IMR-90 (cell line): ENCODE measurements at regions not wholly inside any gene's neighbourhood (a gene's known extent, or its start where the extent isn't known, plus 50 kb on each side); places are given as distances from the start of the nearest gene placed in this dataset.

Experiments used
- ATAC-seq: fragments of 200-7000 bp; cut with Tn5 transposase; 2 replicates; pipeline ENCODE4 v1.9.1; 2020; ENCODE audit warnings: low read depth, mild to moderate bottlenecking, moderate library complexity
- BruUV-seq: library from RNA; stranded (reverse); fragments of 400-500 nt; replicated peaks from 2 replicates; lab custom pipeline; 2021; lab: Mats Ljungman, UMichigan
- CTCF ChIA-PET: fragments of 300-600 bp; formaldehyde crosslinking; extraction: SDS; loops from one replicate; lab custom pipeline; 2021; ENCODE audit warnings: antibody characterized with exemption; lab: Yijun Ruan, JAX
- POLR2A ChIA-PET: fragments of 300-600 bp; sonication (Branson Sonifier 250); formaldehyde crosslinking; loops from one replicate; lab custom pipeline; 2022; ENCODE audit warnings: antibody characterized with exemption; ENCODE audit not compliant: unreplicated experiment; lab: Charles Lee
- DNase-seq: peaks from one replicate; pipeline ENCODE4 v3.0.0; 2013
- H2AFZ ChIP-seq: replicated peaks from 2 replicates; pipeline ENCODE3; 2013; ENCODE audit warnings: low read length, mild to moderate bottlenecking; ENCODE audit not compliant: poor library complexity
- H2AK5ac ChIP-seq: 2 replicates; pipeline ENCODE4 v1.6.1; 2013; ENCODE audit warnings: low read depth, low read length, inconsistent platforms
- H2AK9ac ChIP-seq: replicated peaks from 2 replicates; pipeline ENCODE3; 2013; ENCODE audit warnings: mild to moderate bottlenecking, low read depth, low read length, moderate library complexity; ENCODE audit not compliant: poor library complexity
- H2BK120ac ChIP-seq: 2 replicates; pipeline ENCODE4 v1.6.1; 2013; ENCODE audit warnings: low read depth, low read length, inconsistent platforms
- H2BK15ac ChIP-seq: 3 replicates; pipeline ENCODE4 v1.6.1; 2013; ENCODE audit warnings: low read depth, low read length, inconsistent platforms
- H2BK20ac ChIP-seq: 2 replicates; pipeline ENCODE4 v1.6.1; 2013; ENCODE audit warnings: low read depth, mild to moderate bottlenecking, inconsistent platforms, low read length, moderate library complexity
- H2BK5ac ChIP-seq: 2 replicates; pipeline ENCODE4 v1.6.1; 2013; ENCODE audit warnings: mild to moderate bottlenecking, low read depth, low read length, inconsistent platforms; ENCODE audit not compliant: poor library complexity, severe bottlenecking
- H3K14ac ChIP-seq: replicated peaks from 2 replicates; pipeline ENCODE4 v1.6.1; 2013; ENCODE audit warnings: low read depth, low read length, inconsistent platforms
- H3K18ac ChIP-seq: 2 replicates; pipeline ENCODE4 v1.6.1; 2013; ENCODE audit warnings: low read depth, low read length, control low read depth
- H3K23ac ChIP-seq: 2 replicates; pipeline ENCODE4 v1.6.1; 2013; ENCODE audit warnings: low read depth, low read length, inconsistent platforms
- H3K27ac ChIP-seq: 2 replicates; pipeline ENCODE4 v1.5.1; 2013; ENCODE audit warnings: mild to moderate bottlenecking, control low read depth, low read length; ENCODE audit not compliant: insufficient read depth
- H3K27me3 ChIP-seq: 2 replicates; pipeline ENCODE4 v1.6.1; 2013; ENCODE audit warnings: low read length; ENCODE audit not compliant: control insufficient read depth, insufficient read depth
- H3K36me3 ChIP-seq: 2 replicates; pipeline ENCODE4 v1.6.1; 2013; ENCODE audit warnings: low read length, mixed read lengths; ENCODE audit not compliant: control insufficient read depth, insufficient read depth
- H3K4ac ChIP-seq: 2 replicates; pipeline ENCODE4 v1.6.1; 2013; ENCODE audit warnings: low read depth, low read length, inconsistent platforms
- H3K4me1 ChIP-seq: 2 replicates; pipeline ENCODE4 v1.6.1; 2013; ENCODE audit warnings: low read length, mixed read lengths; ENCODE audit not compliant: control insufficient read depth, insufficient read depth
- H3K4me2 ChIP-seq: 2 replicates; pipeline ENCODE4 v1.6.1; 2013; ENCODE audit warnings: low read depth, mild to moderate bottlenecking, control low read depth, low read length, moderate library complexity
- H3K4me3 ChIP-seq: 2 replicates; pipeline ENCODE4 v1.5.1; 2013; ENCODE audit warnings: low read depth, mild to moderate bottlenecking, control low read depth, low read length, moderate library complexity; ENCODE audit not compliant: insufficient read depth
- H3K56ac ChIP-seq: 2 replicates; pipeline ENCODE4 v1.6.1; 2013; ENCODE audit warnings: low read length, inconsistent platforms; ENCODE audit not compliant: insufficient read depth; ENCODE audit errors: extremely low read depth
- H3K79me1 ChIP-seq, 2 experiments: 2 replicates each; pipeline ENCODE4 v1.6.1; 2013; ENCODE audit warnings: low read length in 2 of 2, inconsistent platforms in 1 of 2, low read depth in 1 of 2
- H3K9ac ChIP-seq: 2 replicates; pipeline ENCODE4 v1.6.1; 2013; ENCODE audit warnings: low read depth, low read length, control low read depth
- H3K9me1 ChIP-seq: 2 replicates; pipeline ENCODE4 v1.6.1; 2013; ENCODE audit warnings: low read length, inconsistent platforms; ENCODE audit not compliant: insufficient read depth
- H3K9me3 ChIP-seq: 2 replicates; pipeline ENCODE4 v1.6.1; 2013; ENCODE audit warnings: low read length; ENCODE audit not compliant: control insufficient read depth, insufficient read depth
- H4K20me1 ChIP-seq: 2 replicates; pipeline ENCODE4 v1.6.1; 2013; ENCODE audit warnings: low read length, inconsistent platforms; ENCODE audit not compliant: insufficient read depth
- H4K5ac ChIP-seq: 2 replicates; pipeline ENCODE4 v1.6.1; 2013; ENCODE audit warnings: mild to moderate bottlenecking, low read depth, low read length, control low read depth
- H4K8ac ChIP-seq, 2 experiments: 2 replicates each; pipeline ENCODE4 v1.6.1; 2013; ENCODE audit warnings: low read depth in 2 of 2, low read length in 2 of 2, control low read depth in 1 of 2, inconsistent platforms in 1 of 2
- H4K91ac ChIP-seq: 2 replicates; pipeline ENCODE4 v1.6.1; 2013; ENCODE audit warnings: low read depth, low read length, inconsistent platforms; ENCODE audit not compliant: insufficient read depth
- BHLHE40 ChIP-seq: fragments of 150-350 bp; IDR thresholded peaks from 2 replicates; pipeline ENCODE4 v1.6.1; 2016; ENCODE audit warnings: mild to moderate bottlenecking, low read depth, low read length
- CHD1 ChIP-seq: IDR thresholded peaks from 2 replicates; pipeline ENCODE4 v1.6.1; 2012; ENCODE audit warnings: low read depth, low read length, improper control_type of control experiment
- FOS ChIP-seq: fragments of 150-350 bp; IDR thresholded peaks from 2 replicates; pipeline ENCODE4 v1.6.1; 2016; ENCODE audit warnings: low read depth, low read length
- MAFK ChIP-seq: IDR thresholded peaks from 2 replicates; pipeline ENCODE4 v1.6.1; 2012; ENCODE audit warnings: low read depth, low read length, improper control_type of control experiment
- MAZ ChIP-seq: IDR thresholded peaks from 2 replicates; pipeline ENCODE4 v1.6.1; 2012; ENCODE audit warnings: low read depth, mild to moderate bottlenecking, low read length, improper control_type of control experiment, moderate library complexity, borderline replicate concordance
- NFE2L2 ChIP-seq: fragments of 150-350 bp; IDR thresholded peaks from 2 replicates; pipeline ENCODE4 v1.6.1; 2016; ENCODE audit warnings: low read depth, mild to moderate bottlenecking, low read length
- POLR2A ChIP-seq: IDR thresholded peaks from 2 replicates; pipeline ENCODE4 v1.6.1; 2012; ENCODE audit warnings: mild to moderate bottlenecking, low read depth, low read length
- RAD21 ChIP-seq: IDR thresholded peaks from 2 replicates; pipeline ENCODE4 v1.6.1; 2012; ENCODE audit warnings: low read length, improper control_type of control experiment
- RCOR1 ChIP-seq: IDR thresholded peaks from 2 replicates; pipeline ENCODE4 v1.6.1; 2012; ENCODE audit warnings: mild to moderate bottlenecking, low read length, improper control_type of control experiment; ENCODE audit not compliant: insufficient replicate concordance
- RFX5 ChIP-seq: IDR thresholded peaks from 2 replicates; pipeline ENCODE4 v1.8.0; 2012; ENCODE audit warnings: low read depth, mild to moderate bottlenecking, low read length, moderate library complexity
- SMC3 ChIP-seq: fragments of 150-350 bp; IDR thresholded peaks from 2 replicates; pipeline ENCODE4 v1.6.1; 2016; ENCODE audit warnings: low read depth, mild to moderate bottlenecking, antibody characterized with exemption, low read length, moderate library complexity
- WGBS, 2 experiments: methylation state at CpG; one replicate each; pipeline versions ENCODE4 v1.1.5 to v1.1.7; 2013; ENCODE audit warnings: missing lambda C conversion rate in 2 of 2; ENCODE audit not compliant: insufficient read length in 1 of 2; ENCODE audit errors: extremely low coverage in 2 of 2; 5-methylcytosine and 5-hydroxymethylcytosine counted together
- dilution Hi-C: fragments of 300-500 bp; cut with HindIII; formaldehyde crosslinking; loops from one replicate; pipeline ENCODE4 v1.14.3; 2018; ENCODE audit warnings: low sequenced_read_pairs; ENCODE audit not compliant: unreplicated experiment
- in situ Hi-C: fragments of 300-500 bp; cut with MboI; formaldehyde crosslinking; loops from 3 replicates; pipeline ENCODE4 v1.14.3; 2019; ENCODE audit warnings: low sequenced_read_pairs, inconsistent platforms, mixed read lengths
- intact Hi-C: fragments of 100-400 bp; cut with micrococcal nuclease; formaldehyde crosslinking; loops from 2 replicates; pipeline ENCODE4 v1.10.0; 2022
- TF ChIP-seq, protein P1 (sequence below): conservative IDR thresholded peaks from 2 replicates; pipeline ENCODE4 v1.5.1; 2012; ENCODE audit warnings: mild to moderate bottlenecking, low read depth, low read length, improper control_type of control experiment
- TF ChIP-seq, protein P2 (sequence below): fragments of 150-350 bp; IDR thresholded peaks from 2 replicates; pipeline ENCODE4 v1.6.1; 2017; ENCODE audit warnings: mild to moderate bottlenecking, antibody characterized with exemption, low read length, low read depth
- TF ChIP-seq, protein P3 (sequence below): fragments of 150-350 bp; IDR thresholded peaks from 2 replicates; pipeline ENCODE4 v1.6.1; 2016; ENCODE audit warnings: low read depth, mild to moderate bottlenecking, low read length, moderate library complexity, borderline replicate concordance

DNA sequence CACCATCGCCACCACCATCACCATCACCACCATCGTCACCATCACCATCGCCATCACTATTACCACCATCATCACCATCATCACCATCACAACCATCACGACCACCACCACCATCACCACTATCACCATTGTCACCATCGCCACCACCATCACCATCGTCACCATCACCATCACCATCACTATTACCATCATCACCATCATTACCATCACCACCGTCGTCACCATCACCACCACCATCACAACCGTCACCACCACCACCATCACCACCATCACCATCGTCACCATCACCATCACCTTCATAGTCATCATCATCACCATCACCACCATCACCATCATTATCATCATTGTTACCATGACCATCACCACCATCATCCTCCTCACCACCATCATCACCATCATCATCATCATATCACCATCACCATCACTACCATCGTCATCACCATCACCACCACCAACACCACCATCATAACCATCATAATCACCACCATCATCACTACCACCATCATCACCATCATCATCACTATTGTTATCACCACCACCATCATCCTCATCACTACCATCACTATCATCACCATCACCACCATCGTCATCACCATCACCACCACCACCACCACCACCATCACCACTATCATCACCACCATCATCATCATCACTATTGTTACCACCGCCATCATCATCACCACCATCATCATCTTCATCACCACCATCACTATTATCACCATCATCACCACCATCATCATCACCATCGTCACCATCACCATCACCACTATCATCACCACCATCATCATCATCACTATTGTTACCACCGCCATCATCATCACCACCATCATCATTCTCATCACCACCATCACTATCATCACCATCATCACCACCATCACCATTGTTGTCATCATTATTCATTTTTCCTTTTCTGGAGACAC lies 51.5 kb upstream of the ZNF469 start:
- CTCF ChIA-PET: interaction anchor here (1.0 kb wide), 1 partner anchor 48 kb away, joined by 3 read pairs; no protein-coding TSS in a partner anchor
- no peaks in the 10 kb centered on the region; the same call in 1 of the 2 replicates for H4K20me1 ChIP-seq
- peak overlapping the region; percentile 97 for H4K5ac ChIP-seq
- H3K79me1 ChIP-seq: peaks cover 16 to 44% of the 10 kb centered on the region in 2 experiments; a peak in 3 of 4 replicates
- H3K9ac ChIP-seq: peak overlapping the region; percentile 59
- peak overlapping the region; percentile 100 for H2BK120ac ChIP-seq
- H2BK5ac ChIP-seq: peak overlapping the region; percentile 99
- no TSS peak for BruUV-seq
- H3K27me3 ChIP-seq: no peaks in the 10 kb centered on the region
- peaks cover 54% of the 10 kb centered on the region for H3K9me1 ChIP-seq
- peak overlapping the region; percentile 99 for H2BK20ac ChIP-seq
- H3K4me2 ChIP-seq: no peak overlapping the region
- peak overlapping the region; percentile 97 for H2AK9ac ChIP-seq
- DNase-seq (no peak), ATAC-seq (no peak)
- no peaks in the 10 kb centered on the region for H3K36me3 ChIP-seq
- no peak overlapping the region for H3K4me3 ChIP-seq
- POLR2A ChIA-PET: no interaction called here
- in situ Hi-C loops (no loop called here), intact Hi-C loops (loop anchor here (5.0 kb wide), 1 partner anchor 89 kb away; no protein-coding TSS in a partner anchor), dilution Hi-C loops (no loop called here)
- H3K27ac ChIP-seq: peak overlapping the region; percentile 99
- 95% methylated on average over 15 of the region's 15 CpGs; no CpG with 5 or more reads in 1 of the 2 experiments for WGBS, 2 experiments
- peak overlapping the region; percentile 100 for H2BK15ac ChIP-seq
- peak overlapping the region; percentile 99 for H3K4ac ChIP-seq
- peak overlapping the region; percentile 95 for H3K23ac ChIP-seq
- peaks cover 26% of the 10 kb centered on the region for H3K4me1 ChIP-seq
- peak overlapping the region; percentile 100 for H2AK5ac ChIP-seq
- H3K9me3 ChIP-seq: no peaks in the 10 kb centered on the region
- H2AFZ ChIP-seq: peak overlapping the region; percentile 81
- H4K91ac ChIP-seq: peak overlapping the region; percentile 100
- peak overlapping the region; percentile 98 for H3K18ac ChIP-seq
- H3K56ac ChIP-seq: peak overlapping the region; percentile 99
- H3K14ac ChIP-seq: peak overlapping the region; percentile 97
- H4K8ac ChIP-seq: peak overlapping the region; percentile 95 to 99
- no peak for TF ChIP-seq CHD1
- TF ChIP-seq, protein P1, sequence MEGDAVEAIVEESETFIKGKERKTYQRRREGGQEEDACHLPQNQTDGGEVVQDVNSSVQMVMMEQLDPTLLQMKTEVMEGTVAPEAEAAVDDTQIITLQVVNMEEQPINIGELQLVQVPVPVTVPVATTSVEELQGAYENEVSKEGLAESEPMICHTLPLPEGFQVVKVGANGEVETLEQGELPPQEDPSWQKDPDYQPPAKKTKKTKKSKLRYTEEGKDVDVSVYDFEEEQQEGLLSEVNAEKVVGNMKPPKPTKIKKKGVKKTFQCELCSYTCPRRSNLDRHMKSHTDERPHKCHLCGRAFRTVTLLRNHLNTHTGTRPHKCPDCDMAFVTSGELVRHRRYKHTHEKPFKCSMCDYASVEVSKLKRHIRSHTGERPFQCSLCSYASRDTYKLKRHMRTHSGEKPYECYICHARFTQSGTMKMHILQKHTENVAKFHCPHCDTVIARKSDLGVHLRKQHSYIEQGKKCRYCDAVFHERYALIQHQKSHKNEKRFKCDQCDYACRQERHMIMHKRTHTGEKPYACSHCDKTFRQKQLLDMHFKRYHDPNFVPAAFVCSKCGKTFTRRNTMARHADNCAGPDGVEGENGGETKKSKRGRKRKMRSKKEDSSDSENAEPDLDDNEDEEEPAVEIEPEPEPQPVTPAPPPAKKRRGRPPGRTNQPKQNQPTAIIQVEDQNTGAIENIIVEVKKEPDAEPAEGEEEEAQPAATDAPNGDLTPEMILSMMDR: no peak
- TF ChIP-seq, protein P2, sequence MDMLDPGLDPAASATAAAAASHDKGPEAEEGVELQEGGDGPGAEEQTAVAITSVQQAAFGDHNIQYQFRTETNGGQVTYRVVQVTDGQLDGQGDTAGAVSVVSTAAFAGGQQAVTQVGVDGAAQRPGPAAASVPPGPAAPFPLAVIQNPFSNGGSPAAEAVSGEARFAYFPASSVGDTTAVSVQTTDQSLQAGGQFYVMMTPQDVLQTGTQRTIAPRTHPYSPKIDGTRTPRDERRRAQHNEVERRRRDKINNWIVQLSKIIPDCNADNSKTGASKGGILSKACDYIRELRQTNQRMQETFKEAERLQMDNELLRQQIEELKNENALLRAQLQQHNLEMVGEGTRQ: no peak
- no peak for TF ChIP-seq RAD21
- TF ChIP-seq POLR2A: no peak
- TF ChIP-seq, protein P3, sequence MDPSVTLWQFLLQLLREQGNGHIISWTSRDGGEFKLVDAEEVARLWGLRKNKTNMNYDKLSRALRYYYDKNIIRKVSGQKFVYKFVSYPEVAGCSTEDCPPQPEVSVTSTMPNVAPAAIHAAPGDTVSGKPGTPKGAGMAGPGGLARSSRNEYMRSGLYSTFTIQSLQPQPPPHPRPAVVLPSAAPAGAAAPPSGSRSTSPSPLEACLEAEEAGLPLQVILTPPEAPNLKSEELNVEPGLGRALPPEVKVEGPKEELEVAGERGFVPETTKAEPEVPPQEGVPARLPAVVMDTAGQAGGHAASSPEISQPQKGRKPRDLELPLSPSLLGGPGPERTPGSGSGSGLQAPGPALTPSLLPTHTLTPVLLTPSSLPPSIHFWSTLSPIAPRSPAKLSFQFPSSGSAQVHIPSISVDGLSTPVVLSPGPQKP: no peak
- no peak for TF ChIP-seq NFE2L2
- no peak for TF ChIP-seq SMC3
- TF ChIP-seq MAFK: no peak
- no peak for TF ChIP-seq RCOR1
- no peak for TF ChIP-seq MAZ
- no peak for TF ChIP-seq FOS
- no peak for TF ChIP-seq RFX5
- TF ChIP-seq BHLHE40: no peak
